Testis (tissue), 2 donors: ENCODE measurements at regions not wholly inside any gene's neighbourhood (a gene's known extent, or its start where the extent isn't known, plus 50 kb on each side); places are given as distances from the start of the nearest gene placed in this dataset.

Experiments used
- CTCF ChIP-seq, 3 experiments: fragments of 450-650 bp in 2 of 3; fragments of 200-600 bp in 1 of 3; sonication (generic) in 1 of 3; IDR thresholded peaks; one replicate each; pipeline ENCODE4 v1.5.1; 2016 to 2019; ENCODE audit warnings: antibody characterized with exemption in 3 of 3, mild to moderate bottlenecking in 2 of 3, moderate library complexity in 1 of 3
- POLR2A ChIP-seq: fragments of 450-650 bp; IDR thresholded peaks from one replicate; pipeline ENCODE4 v1.6.1; 2017; ENCODE audit warnings: antibody characterized with exemption, mild to moderate bottlenecking, moderate library complexity

- TF ChIP-seq POLR2A: no peak
- TF ChIP-seq CTCF (IDR thresholded peaks at IDR 0.05): no peak
These were observed 615.8 kb downstream of the HTR1A start for GRCh38 chr5:63346451-63346850.
